KMS-11 (cell line): ENCODE measurements at regions not wholly inside any gene's neighbourhood (a gene's known extent, or its start where the extent isn't known, plus 50 kb on each side); places are given as distances from the start of the nearest gene placed in this dataset.

Experiments
- H2AFZ ChIP-seq: fragments of 200-600 bp; sonication (generic); 2 replicates; pipeline ENCODE4 v1.6.1; 2016; ENCODE audit warnings: antibody characterized with exemption, mixed run types, low read depth
- H3K27ac ChIP-seq: fragments of 200-600 bp; sonication (generic); 2 replicates; pipeline ENCODE4 v1.6.1; 2016; ENCODE audit warnings: mild to moderate bottlenecking, mixed run types
- H3K27me3 ChIP-seq: fragments of 200-600 bp; sonication (generic); 2 replicates; pipeline ENCODE4 v1.6.1; 2017; ENCODE audit warnings: mild to moderate bottlenecking, low read depth, mixed run types, moderate library complexity; ENCODE audit not compliant: insufficient read depth
- H3K36me3 ChIP-seq: fragments of 200-600 bp; sonication (generic); 2 replicates; pipeline ENCODE4 v1.6.1; 2017; ENCODE audit warnings: mild to moderate bottlenecking, mixed run types; ENCODE audit not compliant: insufficient read depth
- H3K4me1 ChIP-seq: fragments of 200-600 bp; sonication (generic); 2 replicates; pipeline ENCODE4 v1.6.1; 2016; ENCODE audit warnings: mild to moderate bottlenecking, low read depth, mixed run types; ENCODE audit not compliant: poor library complexity, severe bottlenecking
- H3K4me2 ChIP-seq: fragments of 200-600 bp; sonication (generic); 2 replicates; pipeline ENCODE4 v1.7.0; 2016; ENCODE audit warnings: mild to moderate bottlenecking, mixed run types
- H3K4me3 ChIP-seq: fragments of 200-600 bp; sonication (generic); IDR thresholded peaks from 2 replicates; pipeline ENCODE4 v1.6.1; 2017; ENCODE audit warnings: low read depth, low read length, mixed read lengths; ENCODE audit not compliant: insufficient read depth
- H3K79me2 ChIP-seq: fragments of 200-600 bp; sonication (generic); 2 replicates; pipeline ENCODE4 v1.6.1; 2016; ENCODE audit warnings: low read depth, mixed run types; ENCODE audit not compliant: insufficient read depth
- H3K9ac ChIP-seq: fragments of 200-600 bp; sonication (generic); 2 replicates; pipeline ENCODE4 v1.6.1; 2016; ENCODE audit warnings: mild to moderate bottlenecking, mixed run types
- H4K20me1 ChIP-seq: fragments of 200-600 bp; sonication (generic); 2 replicates; pipeline ENCODE4 v1.6.1; 2016; ENCODE audit warnings: mild to moderate bottlenecking, mixed run types; ENCODE audit not compliant: insufficient read depth
- CTCF ChIP-seq: fragments of 200-600 bp; sonication (generic); conservative IDR thresholded peaks from 2 replicates; pipeline ENCODE4 v1.6.1; 2017; ENCODE audit warnings: low read depth, mild to moderate bottlenecking, antibody characterized with exemption, low read length, moderate library complexity, mixed read lengths

GRCh38 chr1:55507578-55507931 is 292.4 kb upstream of the USP24 start:
- H3K27ac ChIP-seq: no peak overlapping the region
- no peak overlapping the region for H3K4me2 ChIP-seq
- H3K79me2 ChIP-seq: no peaks in the 10 kb centered on the region
- no peak overlapping the region for H3K4me3 ChIP-seq
- no peaks in the 10 kb centered on the region for H3K27me3 ChIP-seq
- no peaks in the 10 kb centered on the region for H3K4me1 ChIP-seq
- no peak for TF ChIP-seq CTCF
- H3K9ac ChIP-seq: no peak overlapping the region
- no peak overlapping the region for H2AFZ ChIP-seq
- H4K20me1 ChIP-seq: no peaks in the 10 kb centered on the region
- H3K36me3 ChIP-seq: no peaks in the 10 kb centered on the region

DNA sequence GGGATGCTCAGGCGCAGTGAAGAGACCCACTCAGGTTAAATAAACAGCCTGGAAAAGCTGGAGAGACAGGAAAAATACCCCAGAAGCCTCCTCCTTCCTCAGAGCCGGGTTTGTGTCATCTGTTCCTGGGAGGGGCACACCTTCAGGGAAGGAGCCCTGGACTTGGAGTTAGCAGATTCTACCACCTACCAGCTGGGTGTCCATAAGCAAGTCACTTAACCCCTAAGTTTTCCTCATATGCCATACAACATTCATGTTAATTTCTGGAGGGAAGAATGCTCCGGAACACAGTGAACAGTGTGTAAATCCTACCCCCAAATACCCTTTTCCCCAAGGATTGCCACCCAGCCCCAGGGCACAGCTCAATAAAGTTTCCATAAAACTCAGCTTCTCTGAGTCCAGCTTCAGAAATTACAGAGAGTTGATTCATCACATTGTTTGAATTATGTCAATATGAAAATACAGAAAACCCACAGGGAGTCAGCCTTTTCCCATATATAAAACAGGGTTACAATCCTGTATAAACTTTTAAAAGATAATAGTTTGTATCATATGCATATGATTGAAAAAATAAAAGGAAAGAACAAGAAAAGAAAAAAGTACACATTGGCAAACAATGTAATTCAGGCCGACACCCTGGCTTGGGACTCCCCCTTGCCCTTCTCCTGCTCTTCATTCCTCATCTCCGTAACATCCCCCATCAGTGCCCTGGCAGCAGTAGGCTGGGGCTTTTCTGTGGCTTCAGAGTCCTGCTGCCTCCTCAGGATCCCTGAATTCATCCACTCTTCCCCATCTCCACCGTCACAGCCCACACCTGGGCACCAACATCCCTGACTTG is 291.8 kb upstream of the USP24 start:
- Histone ChIP-seq H3K9ac (no peak overlapping the region), H3K27ac (no peak overlapping the region), H3K4me1 (no peaks in the 10 kb centered on the region), H4K20me1 (no peaks in the 10 kb centered on the region), H3K36me3 (no peaks in the 10 kb centered on the region), H3K79me2 (no peaks in the 10 kb centered on the region), H3K4me3 (no peak overlapping the region), H3K4me2 (no peak overlapping the region), H2AFZ (no peak overlapping the region), H3K27me3 (no peaks in the 10 kb centered on the region)
- TF ChIP-seq CTCF: no peak

GRCh38 chr1:55505326-55505725 is 290.2 kb upstream of the USP24 start:
- Histone ChIP-seq H3K79me2 (no peaks in the 10 kb centered on the region), H3K36me3 (no peaks in the 10 kb centered on the region), H2AFZ (no peak overlapping the region), H3K4me3 (no peak overlapping the region), H3K4me1 (no peaks in the 10 kb centered on the region), H3K27me3 (no peaks in the 10 kb centered on the region), H4K20me1 (no peaks in the 10 kb centered on the region), H3K27ac (no peak overlapping the region), H3K4me2 (no peak overlapping the region), H3K9ac (no peak overlapping the region)
- TF ChIP-seq CTCF: no peak

DNA sequence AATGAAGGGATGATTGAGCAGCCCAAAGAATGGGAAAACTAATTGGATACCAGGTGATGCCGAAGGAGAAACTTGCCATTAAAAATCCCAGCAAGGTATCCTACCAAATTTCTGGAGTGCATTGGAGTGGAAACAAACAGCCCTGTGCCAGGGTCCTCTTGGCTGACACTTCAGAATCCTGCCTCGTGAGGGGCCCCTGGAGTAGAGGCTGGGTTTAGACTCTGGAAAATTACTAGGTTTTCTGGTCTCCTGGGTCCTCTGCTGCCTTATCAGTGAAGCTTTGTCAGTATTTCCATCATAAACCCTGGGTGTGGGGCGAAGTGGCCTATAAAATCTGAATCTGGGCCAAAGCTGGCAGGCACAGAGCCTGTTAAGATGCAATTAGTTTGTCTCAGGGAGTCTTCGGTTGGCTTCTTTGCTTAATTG is 289.2 kb upstream of the USP24 start:
- Histone ChIP-seq H3K36me3 (no peaks in the 10 kb centered on the region), H3K27ac (no peak overlapping the region), H3K4me3 (no peak overlapping the region), H3K4me1 (no peaks in the 10 kb centered on the region), H3K27me3 (no peaks in the 10 kb centered on the region), H4K20me1 (no peaks in the 10 kb centered on the region), H2AFZ (no peak overlapping the region), H3K79me2 (no peaks in the 10 kb centered on the region), H3K4me2 (no peak overlapping the region), H3K9ac (no peak overlapping the region)
- TF ChIP-seq CTCF: no peak
